Pancreas (tissue), 10 donors: ENCODE measurements at regions not wholly inside any gene's neighbourhood (a gene's known extent, or its start where the extent isn't known, plus 50 kb on each side); places are given as distances from the start of the nearest gene placed in this dataset.

ENCODE experiments used
- ATAC-seq, 4 donors: fragments of 200-7000 bp; cut with Tn5 transposase; one replicate each; pipeline versions ENCODE4 v1.8.0 to v1.9.1; 2020; ENCODE audit warnings: mild to moderate bottlenecking in 4 of 4, moderate library complexity in 4 of 4
- DNase-seq, 6 donors: peaks; one replicate each; pipeline ENCODE4 v3.0.0-alpha.2; 2020
- FAIRE-seq: peaks from 2 replicates; lab custom pipeline; 2012; peaks lifted over from hg19 to GRCh38; lab: Jason Lieb, UNC
- H3K27ac ChIP-seq, 4 donors: fragments of 200-600 bp; sonication (generic); 1 replicate in 3 of 4; 2 replicates in 1 of 4; pipeline versions ENCODE4 v1.5.0 to v1.8.0; 2020
- H3K27me3 ChIP-seq, 4 donors: fragments of 200-600 bp; one replicate each; pipeline ENCODE4 v1.8.0; 2021
- H3K36me3 ChIP-seq, 3 donors: fragments of 200-600 bp; sonication (generic) in 1 of 3; one replicate each; pipeline versions ENCODE4 v1.5.0 to v1.8.0; 2020 to 2021
- H3K4me1 ChIP-seq, 3 donors: fragments of 200-600 bp; one replicate each; pipeline ENCODE4 v1.8.0; 2021
- H3K4me3 ChIP-seq, 4 donors: fragments of 200-600 bp; sonication (generic) in 2 of 4; one replicate each; pipeline versions ENCODE4 v1.5.0 to v1.8.0; 2020 to 2021
- H3K9me3 ChIP-seq, 4 donors: fragments of 200-600 bp; one replicate each; pipeline ENCODE4 v1.8.0; 2021
- CTCF ChIP-seq, 4 donors: fragments of 200-600 bp; sonication (generic) in 3 of 4; IDR thresholded peaks; one replicate each; pipeline versions ENCODE4 v1.5.0 to v1.8.0; 2021; ENCODE audit warnings: antibody characterized with exemption in 4 of 4
- WGBS, 2 donors: extraction: QIAGEN DNeasy Blood & Tissue Kit; methylation state at CpG; one replicate each; pipeline ENCODE4 v1.1.7; 2013; 5-methylcytosine and 5-hydroxymethylcytosine counted together
- intact Hi-C, 3 donors: fragments of 100-400 bp; cut with DNase I; formaldehyde crosslinking; loops; one replicate each; pipeline versions ENCODE4 v1.11.1 to v1.14.2; 2022
- donor health status: healthy with polysubstance abuse.
- donor health status: DM: no; HTN: no; CAD: no; lungs with moderate emphysema.
- donor health status: DM: no; HTN: no; CAD: no.
- donor health status: control.
- donor health status: control.
- donor health status: Bipolar disorder and iron deficiency.
- donor health status: DM: yes; HTN: yes; CAD: no.
- donor health status: DM: no; HTN: no; CAD: no.
- donor health status: DM: no; HTN: no; CAD: no.
- donor health status: DM: yes; HTN: yes; CAD: no.

- Histone ChIP-seq H3K27ac (no peak overlapping the region), H3K4me3 (no peak overlapping the region), H3K36me3 (no peaks in the 10 kb centered on the region), H3K9me3 (no peaks in the 10 kb centered on the region), H3K27me3 (no peaks in the 10 kb centered on the region), H3K4me1 (no peaks in the 10 kb centered on the region)
- ATAC-seq: no peak
- 56 to 65% methylated on average over 5 of the region's 5 CpGs for WGBS, 2 donors
- no peak for DNase-seq
- intact Hi-C loops: no loop called here
- no peak for TF ChIP-seq CTCF (IDR thresholded peaks at IDR 0.05)
- FAIRE-seq: no peak
These were observed 63.0 kb downstream of the PRR18 start for GRCh38 chr6:166245148-166245547.

GRCh38 chr6:166244353-166245045 lies 63.7 kb downstream of the PRR18 start:
- Histone ChIP-seq H3K27ac (no peak overlapping the region), H3K4me1 (no peaks in the 10 kb centered on the region), H3K4me3 (no peak overlapping the region), H3K36me3 (no peaks in the 10 kb centered on the region), H3K9me3 (no peaks in the 10 kb centered on the region), H3K27me3 (no peaks in the 10 kb centered on the region)
- FAIRE-seq (no peak), DNase-seq (no peak), ATAC-seq (no peak)
- 65 to 68% methylated on average over 11 of the region's 11 CpGs for WGBS, 2 donors
- intact Hi-C loops: no loop called here
- TF ChIP-seq CTCF (IDR thresholded peaks at IDR 0.05): no peak

- TF ChIP-seq CTCF (IDR thresholded peaks at IDR 0.05): no peak
- no peak for FAIRE-seq
These were observed 65.3 kb downstream of the PRR18 start for GRCh38 chr6:166242888-166243287.

GRCh38 chr6:166241974-166242373 lies 66.2 kb downstream of the PRR18 start:
- intact Hi-C loops: no loop called here
- ATAC-seq (no peak), FAIRE-seq (no peak), DNase-seq (no peak)
- Histone ChIP-seq H3K4me3 (no peak overlapping the region), H3K36me3 (no peaks in the 10 kb centered on the region), H3K9me3 (no peaks in the 10 kb centered on the region), H3K27me3 (no peaks in the 10 kb centered on the region), H3K4me1 (no peaks in the 10 kb centered on the region), H3K27ac (no peak overlapping the region)
- no peak for TF ChIP-seq CTCF (IDR thresholded peaks at IDR 0.05)
- WGBS, 2 donors: 68 to 73% methylated on average over 6 of the region's 6 CpGs

More at GRCh38 chr6:166242888-166243287, 65.3 kb downstream of the PRR18 start:
- Histone ChIP-seq H3K4me1 (no peaks in the 10 kb centered on the region), H3K9me3 (no peaks in the 10 kb centered on the region), H3K27me3 (no peaks in the 10 kb centered on the region), H3K36me3 (no peaks in the 10 kb centered on the region), H3K4me3 (no peak overlapping the region), H3K27ac (no peak overlapping the region)
- WGBS, 2 donors: 60 to 75% methylated on average over 4 of the region's 4 CpGs
- intact Hi-C loops: no loop called here
- ATAC-seq: no peak
- no peak for DNase-seq

GRCh38 chr6:166240889-166241288 lies 67.3 kb downstream of the PRR18 start:
- Histone ChIP-seq H3K27me3 (no peaks in the 10 kb centered on the region), H3K36me3 (no peaks in the 10 kb centered on the region), H3K9me3 (no peaks in the 10 kb centered on the region), H3K4me1 (no peaks in the 10 kb centered on the region), H3K27ac (no peak overlapping the region), H3K4me3 (no peak overlapping the region)
- TF ChIP-seq CTCF (IDR thresholded peaks at IDR 0.05): no peak
- ATAC-seq: no peak
- no peak for FAIRE-seq
- intact Hi-C loops: no loop called here
- DNase-seq: no peak
- WGBS, 2 donors: 71 to 72% methylated on average over 8 to 11 of the region's 11 CpGs
